GM18868 (cell line): ENCODE measurements at regions not wholly inside any gene's neighbourhood (a gene's known extent, or its start where the extent isn't known, plus 50 kb on each side); places are given as distances from the start of the nearest gene placed in this dataset.

Source experiments
- ATAC-seq: cut with Tn5 transposase; IDR thresholded peaks from one replicate; pipeline ENCODE4 v1.9.1; 2021; ENCODE audit warnings: mild to moderate bottlenecking, moderate library complexity; ENCODE audit not compliant: unreplicated experiment

DNA sequence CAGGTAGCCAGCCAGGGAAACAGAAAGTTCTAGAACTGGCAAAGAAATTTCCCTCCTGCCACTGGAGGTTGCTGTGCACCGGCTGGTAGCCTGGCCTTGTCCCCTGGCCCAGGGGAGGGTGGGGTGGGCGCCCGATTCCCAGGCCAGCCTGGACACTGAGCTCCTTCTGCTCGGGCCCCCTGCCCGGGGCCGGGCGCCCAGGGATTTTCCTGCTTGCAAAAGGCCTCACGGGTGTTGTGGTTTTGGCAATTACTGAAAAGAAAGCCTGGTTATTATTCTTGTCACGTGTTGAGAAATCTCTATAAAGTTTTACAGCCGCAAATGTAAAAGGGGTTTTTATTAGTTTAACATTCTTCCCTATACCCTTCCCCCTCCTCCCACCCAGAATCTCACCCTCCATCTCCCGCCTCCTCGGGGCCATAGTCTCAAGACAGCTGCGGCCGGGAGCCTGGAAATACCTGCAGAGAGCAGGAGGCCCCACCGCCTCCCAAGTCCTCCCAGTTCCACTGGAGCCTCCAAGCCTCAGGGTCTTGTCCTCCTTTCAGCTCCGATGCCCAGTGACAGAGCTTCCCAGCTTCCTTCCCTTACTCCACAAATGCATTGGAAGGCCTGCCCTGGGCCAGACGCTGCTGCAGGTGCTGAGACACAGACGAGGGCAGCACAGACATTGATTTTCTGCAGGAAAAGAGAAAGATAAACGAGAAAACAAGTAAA lies 1515.6 kb downstream of the TBC1D22A start:
- ATAC-seq: no peak

DNA sequence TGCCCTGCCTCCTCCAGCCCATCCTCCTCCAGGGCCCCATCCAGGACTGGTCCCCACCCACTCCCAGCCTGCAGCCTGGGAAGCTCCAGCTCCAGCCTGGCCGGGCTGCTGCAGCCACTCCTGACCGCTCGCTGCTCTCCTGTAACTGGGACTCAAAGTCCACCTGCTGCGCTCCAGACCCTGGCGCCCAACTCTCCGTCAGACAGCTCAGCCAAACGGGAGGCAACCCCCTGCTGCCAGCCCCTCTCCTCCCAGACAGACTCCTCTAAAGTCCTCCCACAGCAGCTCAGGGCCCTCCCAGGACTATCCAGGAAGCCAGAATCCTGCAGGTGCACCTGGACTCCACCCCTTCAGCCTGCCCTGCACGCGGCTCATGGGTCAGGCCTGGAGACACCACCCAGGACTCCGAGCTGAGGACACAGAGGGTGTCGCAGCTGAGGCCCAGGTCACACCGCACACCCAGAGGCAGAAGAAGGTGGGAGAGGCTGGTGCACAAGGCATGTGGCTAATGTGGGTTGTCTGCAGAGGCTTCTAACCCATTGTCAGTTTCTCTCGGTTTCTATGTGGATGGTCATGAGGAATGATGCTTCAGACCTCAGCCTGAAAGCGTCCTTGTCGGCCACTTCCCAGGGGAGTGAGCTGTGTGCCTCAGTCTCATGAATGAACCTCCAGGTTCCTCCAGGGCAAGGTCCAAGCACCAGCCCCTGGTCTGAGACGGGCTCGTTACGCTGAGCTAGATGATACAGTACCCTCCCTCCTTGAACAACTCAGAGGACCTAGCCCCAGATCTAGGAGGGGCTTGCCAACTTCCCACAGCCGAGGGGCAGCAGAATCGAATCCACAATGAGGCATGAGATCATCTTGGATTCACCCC lies 1514.8 kb downstream of the TBC1D22A start:
- ATAC-seq: no peak

DNA sequence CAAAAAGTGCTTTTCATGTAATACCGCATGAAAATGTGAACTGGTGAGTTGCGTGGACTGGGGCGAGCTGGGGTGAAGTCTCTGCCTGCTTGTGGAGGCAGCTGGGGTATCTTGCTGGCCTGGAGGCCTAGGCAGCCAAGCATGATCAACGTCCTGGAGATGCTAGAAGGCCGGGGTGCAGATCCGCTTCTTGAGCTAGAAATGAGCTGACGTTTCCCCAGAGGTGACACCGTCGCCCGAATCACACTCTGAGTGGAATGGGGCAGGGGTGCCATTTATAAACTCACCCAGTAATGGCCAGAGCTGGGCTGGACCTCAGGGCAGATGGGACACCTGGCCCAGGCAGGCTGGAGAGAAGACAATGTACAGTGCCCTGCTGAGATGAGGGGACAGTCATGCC lies 1513.0 kb downstream of the TBC1D22A start:
- ATAC-seq: no peak

DNA sequence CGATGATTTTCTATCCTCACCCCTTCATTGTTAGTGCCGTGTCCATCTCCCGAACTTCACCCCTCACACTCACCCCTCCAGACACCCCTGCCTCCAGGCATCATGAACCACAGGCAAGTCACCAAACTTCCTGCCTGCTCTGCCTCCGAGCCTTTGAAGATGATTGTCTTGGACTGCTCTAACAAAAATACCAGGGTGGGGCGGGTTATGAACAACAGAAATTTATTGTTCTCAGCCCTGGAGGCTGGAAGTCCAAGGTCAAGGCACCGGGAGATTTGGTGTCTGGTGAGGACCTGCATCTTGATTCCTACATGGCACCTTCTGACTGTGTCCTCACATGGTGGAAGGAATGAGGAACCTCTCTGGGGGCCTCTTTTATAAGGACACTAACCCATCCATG lies 1508.3 kb downstream of the TBC1D22A start:
- no peak for ATAC-seq

DNA sequence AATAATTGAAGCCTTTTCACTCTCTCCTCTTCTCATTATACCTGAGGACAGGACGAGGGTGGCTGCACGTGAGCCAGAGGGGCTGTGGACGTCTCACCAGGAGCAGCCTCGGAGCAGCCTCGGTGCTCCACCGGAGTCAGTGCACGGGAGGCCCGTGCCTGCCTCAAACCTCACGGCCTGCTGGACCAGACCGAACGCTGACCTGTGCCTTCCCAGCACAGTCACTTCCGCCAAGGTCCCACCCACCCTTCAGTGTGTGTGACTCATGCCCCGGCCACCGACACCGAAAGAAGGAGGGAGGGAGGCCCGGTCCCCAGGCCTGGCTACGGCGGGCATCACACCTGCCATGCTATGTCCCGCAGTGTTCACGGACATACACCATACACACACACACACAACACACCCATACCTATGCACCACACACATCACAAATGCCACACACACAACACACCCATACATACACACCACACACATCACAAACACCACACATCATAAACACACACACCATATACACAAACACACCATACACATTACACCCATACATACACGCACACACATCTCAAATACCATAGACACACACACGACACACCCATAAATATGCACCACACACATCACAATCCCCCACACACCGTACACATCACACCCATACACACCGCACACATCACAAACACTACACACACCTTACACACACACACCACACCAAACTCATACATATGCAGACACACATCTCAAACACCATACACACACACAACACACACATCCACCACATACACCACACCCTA lies 1506.5 kb downstream of the TBC1D22A start:
- no peak for ATAC-seq

DNA sequence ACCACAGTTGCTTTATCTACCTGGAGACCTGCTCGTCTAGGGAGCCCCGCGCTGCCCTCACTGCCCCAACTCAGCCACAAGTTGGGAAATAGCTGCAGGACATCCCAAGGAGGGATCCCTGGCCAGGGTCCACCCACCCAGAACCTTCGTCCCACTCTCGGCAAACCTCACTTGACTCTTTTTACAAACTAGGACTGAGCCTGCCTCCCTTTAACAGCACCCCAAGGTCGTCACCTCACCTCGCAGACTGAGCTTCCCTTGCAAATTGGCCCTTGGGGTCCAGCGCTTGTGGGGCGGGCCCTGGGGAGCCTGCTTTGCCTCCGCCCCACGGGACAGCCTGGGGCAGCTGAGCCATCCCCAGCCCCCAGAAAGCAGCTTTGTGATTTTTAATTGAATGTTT lies 1505.8 kb downstream of the TBC1D22A start:
- ATAC-seq: no peak

DNA sequence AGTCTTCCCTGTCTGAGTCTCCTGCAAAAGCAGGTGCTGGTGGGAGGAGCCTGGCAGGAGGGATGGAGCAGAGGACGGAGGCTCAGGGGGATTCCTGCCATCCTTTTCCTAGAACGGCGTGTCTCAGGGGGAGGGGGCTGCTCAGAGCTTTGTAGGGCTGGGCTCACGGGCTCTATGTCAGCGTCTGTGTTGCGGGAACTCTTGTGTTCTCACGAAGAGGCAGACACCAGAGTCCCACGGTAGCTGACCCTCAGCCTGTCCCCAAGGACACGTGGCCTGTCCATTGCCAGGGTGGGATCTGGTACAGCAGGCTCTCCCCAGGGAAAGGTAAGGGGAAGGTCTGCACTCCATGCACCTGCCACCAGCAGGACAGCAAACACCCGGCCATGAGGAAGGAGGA lies 1505.2 kb downstream of the TBC1D22A start:
- ATAC-seq: no peak

DNA sequence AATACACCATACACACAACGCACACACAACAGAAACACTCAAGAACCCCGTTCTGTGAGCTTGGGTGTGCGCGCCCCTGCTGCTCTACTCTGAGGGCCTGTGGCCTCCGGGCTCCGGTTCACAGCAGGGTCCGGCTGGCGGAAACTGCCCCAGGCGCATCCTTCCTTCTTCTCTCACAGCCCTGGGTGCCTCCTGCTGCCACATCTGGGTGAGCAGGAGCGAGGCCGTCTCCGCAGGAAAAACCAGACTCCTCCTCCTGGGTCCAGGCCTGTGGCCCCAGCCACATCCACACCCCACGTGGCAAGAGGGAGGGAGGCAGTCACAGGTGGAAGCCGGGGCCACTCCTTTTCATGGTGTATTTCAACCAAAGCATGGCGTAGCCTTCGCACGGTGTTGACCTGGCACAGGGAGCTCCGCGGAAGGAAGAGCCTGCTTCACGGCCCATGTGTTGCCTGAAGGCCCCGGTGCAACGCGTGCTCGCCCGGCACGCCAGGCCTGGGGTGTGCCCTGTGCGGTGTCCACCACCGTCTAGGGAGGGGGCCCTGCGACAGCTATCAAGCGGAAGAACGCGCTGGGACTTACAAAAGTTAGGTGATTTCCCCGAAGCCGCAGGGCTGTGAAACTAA lies 1502.7 kb downstream of the TBC1D22A start:
- no peak for ATAC-seq

DNA sequence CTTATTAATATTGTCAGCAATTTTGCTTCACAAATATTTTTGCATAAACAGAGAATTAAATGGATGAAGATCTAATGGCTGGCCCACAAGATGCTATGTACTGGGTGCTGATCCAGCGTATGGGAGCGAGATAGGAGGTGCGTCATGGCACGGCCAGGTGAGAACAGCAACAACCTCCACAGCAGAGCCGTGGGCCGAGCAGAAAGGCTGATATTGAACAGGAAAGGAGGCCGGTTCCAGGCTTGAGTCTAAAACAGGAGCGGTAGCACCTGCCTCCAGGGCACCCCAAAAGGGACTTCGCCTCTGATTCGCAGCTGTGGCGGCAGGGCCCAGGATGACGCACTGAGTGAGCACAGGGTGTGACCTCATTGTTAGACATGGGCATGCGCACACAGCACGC lies 1502.1 kb downstream of the TBC1D22A start:
- no peak for ATAC-seq

DNA sequence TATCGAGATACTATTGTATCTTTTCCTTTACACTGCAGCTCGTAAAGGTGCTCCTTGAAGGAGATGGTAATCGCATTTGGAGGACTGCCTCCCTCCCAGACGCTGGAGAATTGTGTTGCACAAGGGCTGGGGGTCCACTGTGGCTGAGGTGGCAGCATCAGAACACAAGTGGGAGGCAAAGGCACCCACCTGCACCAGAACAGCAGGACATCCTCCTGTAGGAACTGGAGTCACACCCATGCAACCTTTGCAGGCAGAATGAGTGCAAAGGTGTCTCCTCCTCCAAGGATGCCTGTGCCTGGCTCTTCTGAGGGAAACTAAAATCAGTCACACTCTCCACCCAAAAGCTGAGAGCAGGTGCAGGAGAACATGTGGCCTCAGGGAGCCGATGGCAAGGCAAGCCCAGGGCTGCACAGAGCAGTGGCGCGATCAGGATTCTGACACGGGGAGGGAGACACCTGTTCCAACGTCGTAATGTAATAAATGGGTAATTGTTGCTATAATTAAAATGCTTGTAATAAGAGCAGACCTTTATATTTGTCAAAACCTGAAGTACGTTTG lies 1501.4 kb downstream of the TBC1D22A start:
- no peak for ATAC-seq

DNA sequence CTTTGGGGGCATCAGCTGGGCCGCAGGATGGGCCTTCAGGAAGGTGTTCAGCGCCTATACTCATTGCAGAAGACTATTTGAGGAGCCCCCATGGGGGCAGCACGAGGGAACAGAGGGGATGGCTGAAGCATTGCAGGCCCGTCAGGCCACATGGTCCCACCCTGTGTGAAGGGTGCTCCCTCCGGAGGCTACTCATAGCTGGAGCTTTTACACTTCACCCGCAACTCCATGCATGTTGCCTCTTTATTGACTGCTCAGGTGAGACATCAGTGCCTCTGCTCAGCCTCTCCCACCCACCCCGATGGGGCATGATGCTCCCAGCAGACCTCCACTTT lies 1500.9 kb downstream of the TBC1D22A start:
- ATAC-seq: no peak

DNA sequence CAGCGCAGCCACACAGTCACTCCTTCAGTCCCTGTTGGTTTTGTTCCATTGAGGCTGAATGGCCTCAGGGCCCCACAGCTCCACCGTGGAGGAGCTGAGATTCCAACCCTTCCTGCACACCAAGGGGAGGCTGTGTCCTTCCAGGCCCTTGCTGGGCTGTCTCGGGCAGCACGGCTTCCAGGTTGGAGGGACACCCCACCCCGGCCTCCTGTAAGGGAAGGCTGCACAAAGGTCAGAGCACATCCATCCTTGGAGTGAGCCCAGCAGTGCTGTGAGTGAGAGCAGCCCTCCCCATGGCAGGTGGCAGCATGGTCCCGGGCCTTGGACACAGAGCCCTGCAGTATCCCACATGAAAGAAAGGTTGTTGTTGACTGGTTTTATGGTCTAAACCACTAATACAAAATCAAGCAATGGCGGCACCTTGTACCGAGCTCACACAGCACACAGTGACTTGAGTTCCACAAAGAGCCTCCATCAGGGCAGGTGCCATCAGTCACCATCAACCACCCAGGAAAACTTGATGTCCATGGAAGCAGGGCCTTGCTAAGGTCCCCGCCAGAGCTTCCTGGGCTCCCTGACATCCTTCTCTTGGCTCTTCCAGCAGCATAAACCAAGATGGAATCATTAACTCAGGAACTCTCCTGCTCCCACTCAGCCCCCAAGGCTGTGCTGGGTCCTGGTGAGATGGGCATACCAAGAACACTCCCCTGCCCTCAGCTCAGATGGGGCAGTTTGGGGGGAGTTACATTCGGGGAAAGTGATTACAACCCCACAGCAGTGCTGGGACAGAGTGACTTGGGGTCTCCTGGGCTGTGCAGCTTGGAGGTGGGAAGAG lies 1500.4 kb downstream of the TBC1D22A start:
- ATAC-seq: no peak

DNA sequence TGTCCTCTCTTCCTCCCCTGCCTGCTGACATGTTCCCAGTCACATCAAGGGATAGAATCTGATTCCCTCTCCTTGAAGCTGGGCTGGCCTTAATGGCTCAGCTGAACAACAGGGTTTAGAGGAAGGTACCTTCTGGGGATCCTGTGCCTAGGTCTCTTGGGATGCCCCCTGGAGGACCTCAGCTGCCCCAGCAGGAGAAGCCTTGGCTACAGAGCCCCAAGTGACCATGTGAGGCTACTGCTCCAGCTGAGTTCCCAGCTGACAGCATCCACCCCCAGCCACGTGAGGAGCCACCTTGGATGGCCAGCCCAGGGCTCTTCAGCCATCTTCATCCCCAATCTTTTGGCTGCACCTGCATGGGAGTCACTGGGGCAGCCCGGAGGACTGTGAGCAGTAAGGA lies 1499.3 kb downstream of the TBC1D22A start:
- no peak for ATAC-seq

DNA sequence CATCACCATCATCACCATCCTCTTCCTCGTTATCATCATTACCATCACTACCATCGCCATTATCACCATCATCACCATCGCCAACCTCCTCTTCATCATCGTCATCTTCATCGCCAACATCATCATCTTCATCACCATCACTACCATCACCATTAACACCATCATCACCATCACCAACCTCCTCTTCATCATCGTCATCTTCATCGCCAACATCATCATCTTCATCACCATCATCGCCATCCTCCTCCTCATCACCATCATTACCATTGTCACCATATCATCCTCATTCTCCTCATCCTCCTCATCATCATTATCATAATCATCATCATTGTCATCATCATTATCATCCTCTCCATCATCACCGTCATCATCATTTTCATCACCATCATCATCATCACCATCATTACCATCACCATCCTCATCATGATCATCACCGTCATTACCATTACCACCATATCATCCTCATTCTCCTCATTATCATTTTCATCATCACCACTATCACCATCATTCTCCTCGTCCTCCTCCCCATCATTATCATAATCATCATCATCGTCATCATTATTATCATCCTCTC lies 1498.7 kb downstream of the TBC1D22A start:
- no peak for ATAC-seq

DNA sequence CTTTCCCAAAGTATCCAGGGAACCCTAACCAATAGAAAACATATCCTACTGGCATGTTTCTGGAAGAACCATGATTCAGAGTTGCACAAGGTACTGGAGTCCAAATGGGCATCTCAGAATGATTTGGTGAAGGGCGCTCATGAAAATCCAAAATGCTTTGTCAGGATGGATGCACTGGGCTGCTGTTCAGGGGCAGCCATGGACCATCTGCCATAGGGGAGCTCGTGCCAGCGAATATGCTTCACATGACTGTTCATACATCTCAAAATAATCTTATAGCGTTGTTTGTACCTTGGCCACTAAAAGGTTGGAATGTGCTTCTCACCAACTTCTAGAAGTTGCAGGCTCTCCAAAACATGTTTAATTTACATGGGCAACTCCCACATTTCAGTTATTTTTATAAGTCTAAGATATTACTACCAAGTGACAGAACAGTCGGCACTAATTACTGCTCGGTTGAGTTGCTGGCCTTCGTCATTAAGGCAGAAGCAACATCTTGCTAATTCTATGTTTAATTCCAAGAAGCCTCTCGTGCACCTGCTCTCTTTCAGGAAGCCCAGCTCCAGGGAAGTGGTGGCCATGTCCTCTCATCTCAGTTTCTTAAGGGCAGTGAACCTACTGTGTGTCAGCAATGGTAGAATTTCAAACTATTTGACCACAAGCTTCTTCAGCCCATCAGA lies 1497.7 kb downstream of the TBC1D22A start:
- ATAC-seq: no peak

DNA sequence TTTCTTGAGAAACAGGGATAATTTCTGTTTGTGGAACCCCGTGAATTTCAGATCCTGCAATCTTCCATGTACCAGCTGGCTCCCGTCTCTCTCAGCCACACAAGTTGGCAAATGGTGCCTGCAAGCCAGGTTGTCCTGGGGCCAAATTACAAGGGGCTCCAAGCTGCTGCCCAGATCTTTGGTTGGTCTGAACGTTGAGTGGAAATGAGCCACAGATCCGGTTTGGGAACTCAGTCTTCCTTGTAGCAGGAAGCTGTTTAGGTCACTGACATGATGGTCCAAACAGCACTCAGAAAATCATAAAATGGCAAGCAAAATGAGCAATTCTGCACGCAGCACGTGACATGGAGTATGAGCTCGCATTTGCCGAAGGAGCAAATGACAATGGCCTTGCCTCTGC lies 1496.4 kb downstream of the TBC1D22A start:
- ATAC-seq: no peak

DNA sequence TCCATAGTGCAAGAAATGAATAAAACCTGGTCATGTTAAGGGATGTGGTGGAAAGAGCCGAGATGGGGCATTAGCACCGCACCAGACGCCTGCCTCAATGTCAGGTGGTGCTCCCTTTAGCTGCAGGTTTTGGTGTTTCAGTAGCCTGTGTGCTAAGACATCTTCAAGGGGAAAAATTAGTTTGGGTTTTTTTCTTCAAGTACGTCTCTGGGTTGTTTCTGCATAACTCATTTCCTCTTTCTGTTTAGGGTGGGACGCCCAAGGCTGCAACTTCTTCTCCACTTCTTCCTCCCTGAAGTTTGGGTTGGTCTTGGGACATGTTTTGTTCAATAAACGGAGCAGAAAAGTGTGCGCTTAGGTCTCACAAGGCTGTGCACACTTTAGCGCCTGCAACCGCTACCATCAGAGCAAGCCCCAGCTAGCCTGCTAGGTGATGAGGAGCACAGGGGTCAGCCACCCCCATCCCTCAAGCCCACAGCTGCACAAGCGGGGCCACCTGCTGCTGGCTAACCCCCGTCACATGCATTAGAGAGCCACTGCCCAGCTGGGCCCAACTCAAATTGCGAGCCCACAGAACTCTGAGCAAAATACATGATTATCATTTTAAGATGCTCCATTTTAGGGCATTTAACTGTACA lies 1495.7 kb downstream of the TBC1D22A start:
- ATAC-seq: no peak

DNA sequence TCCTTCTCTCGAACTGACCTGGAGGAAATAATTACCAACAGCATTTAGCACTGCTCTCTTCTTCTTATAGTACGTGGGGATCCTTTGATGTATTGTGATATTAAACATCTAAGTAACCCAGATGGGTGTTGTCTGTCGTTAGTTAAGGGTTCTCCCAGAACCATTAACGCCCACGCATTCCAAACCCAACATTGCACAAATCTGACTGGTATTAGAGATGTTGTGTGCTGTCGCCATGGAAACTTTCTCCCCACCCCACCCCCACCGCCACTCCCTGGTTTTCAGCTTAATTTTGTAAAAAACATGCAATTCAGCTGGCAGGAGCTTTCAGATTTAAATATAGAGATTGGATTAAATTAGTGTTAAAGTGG lies 1495.2 kb downstream of the TBC1D22A start:
- no peak for ATAC-seq
